ENCODE measurements at regions not wholly inside any gene's neighbourhood (a gene's known extent, or its start where the extent isn't known, plus 50 kb on each side); places are given as distances from the start of the nearest gene placed in this dataset.

DNA sequence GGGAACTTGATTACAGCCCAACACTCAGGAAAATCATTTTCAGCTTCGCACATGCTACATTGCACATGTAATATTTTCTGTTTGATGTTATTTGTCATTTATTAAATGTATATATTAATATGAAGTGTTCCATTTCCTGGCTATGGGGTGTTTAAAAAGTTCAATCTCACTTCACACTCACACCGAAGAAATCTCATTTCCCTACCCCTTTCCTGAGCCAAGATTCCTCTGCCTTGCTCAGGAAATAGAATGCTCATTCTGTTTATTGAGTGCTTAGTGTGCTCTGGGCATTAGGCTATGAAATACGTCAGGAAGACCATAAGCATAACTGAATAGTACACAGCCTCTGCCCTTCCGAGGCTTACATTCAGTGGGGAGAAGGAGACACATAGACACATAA is 331.9 kb upstream of the TSHZ3 start:
- Histone ChIP-seq H3K9me3 (ENCODE audit: control insufficient read depth in 4 of 4, low read length in 3 of 4) (no peaks in the 10 kb centered on the region), H3K27ac (ENCODE audit: low read depth in 1 of 2, low read length in 2 of 2) (no peak overlapping the region), H3K4me3 (ENCODE audit: low read depth in 1 of 3, low read length in 3 of 3) (no peak overlapping the region), H3K36me3 (ENCODE audit: control insufficient read depth in 4 of 4, insufficient read depth in 3 of 4, low read depth in 1 of 4, low read length in 3 of 4) (no peaks in the 10 kb centered on the region), H3K4me1 (ENCODE audit: control insufficient read depth in 4 of 4, insufficient read depth in 4 of 4, low read length in 3 of 4) (no peaks in the 10 kb centered on the region), H3K27me3 (ENCODE audit: control insufficient read depth in 4 of 4, insufficient read depth in 4 of 4, low read length in 3 of 4) (peaks cover 0 to 5% (median 0%) of the 10 kb centered on the region in 4 donors), H3K9ac (ENCODE audit: low read depth in 1 of 2, low read length in 2 of 2) (no peak overlapping the region)
- DNase-seq (ENCODE audit: low spot score) = no peak
- WGBS = 62% methylated on average over 4 of the region's 4 CpGs
- no peak for TF ChIP-seq GABPA (IDR thresholded peaks at IDR 0.05 in 1 of 2, conservative IDR thresholded peaks at IDR 0.05 in 1 of 2)
- TF ChIP-seq SP1 (IDR thresholded peaks at IDR 0.05) = no peak
- TF ChIP-seq YY1 (IDR thresholded peaks at IDR 0.05) = no peak
- no peak for TF ChIP-seq JUND (IDR thresholded peaks at IDR 0.05)
- TF ChIP-seq HNF4A (conservative IDR thresholded peaks at IDR 0.05) = no peak

DNA sequence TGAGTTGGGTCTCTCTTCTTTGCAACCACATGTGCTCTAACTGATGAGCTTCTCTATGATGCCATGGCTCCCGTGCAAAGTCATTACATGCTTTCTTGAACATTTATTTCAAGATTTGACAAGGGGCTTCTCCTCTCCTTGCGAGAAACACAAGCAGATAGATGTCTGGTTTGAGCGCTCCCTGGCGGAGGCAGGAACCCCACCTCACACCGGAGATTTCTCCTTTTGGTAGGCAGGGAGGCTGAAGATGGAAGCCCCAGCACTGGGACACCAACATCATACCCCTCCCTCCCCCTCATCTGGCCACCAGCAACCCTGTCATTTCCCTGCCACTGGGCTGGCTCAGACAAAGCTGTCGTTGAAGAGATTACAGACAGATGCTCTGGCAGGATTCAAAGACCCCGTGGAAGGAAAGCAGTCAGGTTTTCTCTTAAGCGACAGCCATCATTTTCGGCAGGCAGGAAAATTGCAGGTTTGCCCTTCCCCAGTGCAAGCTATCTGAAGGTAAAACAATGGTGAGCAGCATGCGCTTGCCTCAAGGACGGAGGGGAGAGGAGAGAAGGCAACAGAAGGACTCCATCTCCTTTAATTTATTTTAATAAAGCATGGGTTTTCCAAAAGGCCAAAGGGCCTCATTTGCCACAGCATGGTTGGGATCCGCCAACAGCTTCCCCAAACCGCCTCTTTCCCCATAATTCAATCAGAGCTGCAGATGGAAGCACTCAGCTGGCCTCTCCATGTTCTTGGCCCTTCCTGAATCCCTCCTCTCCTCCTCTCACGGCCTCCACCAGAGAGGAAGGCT is 344.1 kb upstream of the TSHZ3 start:
- no peak for DNase-seq (ENCODE audit: low spot score)
- TF ChIP-seq TAF1 (conservative IDR thresholded peaks at IDR 0.05) (no peak), JUND (IDR thresholded peaks at IDR 0.05) (no peak), HNF4A (conservative IDR thresholded peaks at IDR 0.05) (no peak), SP1 (IDR thresholded peaks at IDR 0.05) (no peak), FOXA2 (IDR thresholded peaks at IDR 0.05) (no peak), FOXA1 (IDR thresholded peaks at IDR 0.05) (no peak), RAD21 (IDR thresholded peaks at IDR 0.05) (no peak), NR2F2 (IDR thresholded peaks at IDR 0.05) (no peak), YY1 (IDR thresholded peaks at IDR 0.05) (no peak)
- TF ChIP-seq, protein P1, sequence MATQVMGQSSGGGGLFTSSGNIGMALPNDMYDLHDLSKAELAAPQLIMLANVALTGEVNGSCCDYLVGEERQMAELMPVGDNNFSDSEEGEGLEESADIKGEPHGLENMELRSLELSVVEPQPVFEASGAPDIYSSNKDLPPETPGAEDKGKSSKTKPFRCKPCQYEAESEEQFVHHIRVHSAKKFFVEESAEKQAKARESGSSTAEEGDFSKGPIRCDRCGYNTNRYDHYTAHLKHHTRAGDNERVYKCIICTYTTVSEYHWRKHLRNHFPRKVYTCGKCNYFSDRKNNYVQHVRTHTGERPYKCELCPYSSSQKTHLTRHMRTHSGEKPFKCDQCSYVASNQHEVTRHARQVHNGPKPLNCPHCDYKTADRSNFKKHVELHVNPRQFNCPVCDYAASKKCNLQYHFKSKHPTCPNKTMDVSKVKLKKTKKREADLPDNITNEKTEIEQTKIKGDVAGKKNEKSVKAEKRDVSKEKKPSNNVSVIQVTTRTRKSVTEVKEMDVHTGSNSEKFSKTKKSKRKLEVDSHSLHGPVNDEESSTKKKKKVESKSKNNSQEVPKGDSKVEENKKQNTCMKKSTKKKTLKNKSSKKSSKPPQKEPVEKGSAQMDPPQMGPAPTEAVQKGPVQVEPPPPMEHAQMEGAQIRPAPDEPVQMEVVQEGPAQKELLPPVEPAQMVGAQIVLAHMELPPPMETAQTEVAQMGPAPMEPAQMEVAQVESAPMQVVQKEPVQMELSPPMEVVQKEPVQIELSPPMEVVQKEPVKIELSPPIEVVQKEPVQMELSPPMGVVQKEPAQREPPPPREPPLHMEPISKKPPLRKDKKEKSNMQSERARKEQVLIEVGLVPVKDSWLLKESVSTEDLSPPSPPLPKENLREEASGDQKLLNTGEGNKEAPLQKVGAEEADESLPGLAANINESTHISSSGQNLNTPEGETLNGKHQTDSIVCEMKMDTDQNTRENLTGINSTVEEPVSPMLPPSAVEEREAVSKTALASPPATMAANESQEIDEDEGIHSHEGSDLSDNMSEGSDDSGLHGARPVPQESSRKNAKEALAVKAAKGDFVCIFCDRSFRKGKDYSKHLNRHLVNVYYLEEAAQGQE (IDR thresholded peaks at IDR 0.05) = no peak
- TF ChIP-seq, protein P2, sequence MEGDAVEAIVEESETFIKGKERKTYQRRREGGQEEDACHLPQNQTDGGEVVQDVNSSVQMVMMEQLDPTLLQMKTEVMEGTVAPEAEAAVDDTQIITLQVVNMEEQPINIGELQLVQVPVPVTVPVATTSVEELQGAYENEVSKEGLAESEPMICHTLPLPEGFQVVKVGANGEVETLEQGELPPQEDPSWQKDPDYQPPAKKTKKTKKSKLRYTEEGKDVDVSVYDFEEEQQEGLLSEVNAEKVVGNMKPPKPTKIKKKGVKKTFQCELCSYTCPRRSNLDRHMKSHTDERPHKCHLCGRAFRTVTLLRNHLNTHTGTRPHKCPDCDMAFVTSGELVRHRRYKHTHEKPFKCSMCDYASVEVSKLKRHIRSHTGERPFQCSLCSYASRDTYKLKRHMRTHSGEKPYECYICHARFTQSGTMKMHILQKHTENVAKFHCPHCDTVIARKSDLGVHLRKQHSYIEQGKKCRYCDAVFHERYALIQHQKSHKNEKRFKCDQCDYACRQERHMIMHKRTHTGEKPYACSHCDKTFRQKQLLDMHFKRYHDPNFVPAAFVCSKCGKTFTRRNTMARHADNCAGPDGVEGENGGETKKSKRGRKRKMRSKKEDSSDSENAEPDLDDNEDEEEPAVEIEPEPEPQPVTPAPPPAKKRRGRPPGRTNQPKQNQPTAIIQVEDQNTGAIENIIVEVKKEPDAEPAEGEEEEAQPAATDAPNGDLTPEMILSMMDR (IDR thresholded peaks at IDR 0.05; ENCODE audit: low read depth, low read length, missing input control) = no peak
- whole genome bisulfite sequencing = 80% methylated on average over 14 of the region's 14 CpGs
- Histone ChIP-seq H3K4me1 (ENCODE audit: control insufficient read depth in 4 of 4, insufficient read depth in 4 of 4, low read length in 3 of 4) (no peaks in the 10 kb centered on the region), H3K27me3 (ENCODE audit: control insufficient read depth in 4 of 4, insufficient read depth in 4 of 4, low read length in 3 of 4) (peaks cover 0 to 2% (median 0%) of the 10 kb centered on the region in 4 donors), H3K9ac (ENCODE audit: low read depth in 1 of 2, low read length in 2 of 2) (no peak overlapping the region), H3K9me3 (ENCODE audit: control insufficient read depth in 4 of 4, low read length in 3 of 4) (peaks cover 0 to 2% (median 0%) of the 10 kb centered on the region in 4 donors), H3K27ac (ENCODE audit: low read depth in 1 of 2, low read length in 2 of 2) (no peak overlapping the region), H3K4me3 (ENCODE audit: low read depth in 1 of 3, low read length in 3 of 3) (no peak overlapping the region), H3K36me3 (ENCODE audit: control insufficient read depth in 4 of 4, insufficient read depth in 3 of 4, low read depth in 1 of 4, low read length in 3 of 4) (no peaks in the 10 kb centered on the region)

DNA sequence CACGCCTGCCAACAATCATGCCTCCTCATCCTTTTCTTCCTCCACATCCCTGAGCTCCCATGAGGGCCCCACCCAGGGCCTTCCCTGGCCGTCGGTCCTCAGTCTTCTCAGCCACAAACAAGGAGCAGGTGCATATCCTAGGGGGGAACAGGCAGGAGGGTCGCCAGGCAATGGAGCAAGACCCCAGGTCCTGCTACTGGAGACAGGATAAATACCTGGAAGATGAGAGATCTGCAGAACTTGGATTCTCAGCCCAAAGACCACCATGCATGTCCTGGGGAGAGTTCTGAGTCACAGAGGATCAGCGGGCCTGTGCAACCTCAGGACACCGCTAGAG is 344.7 kb upstream of the TSHZ3 start:
- Histone ChIP-seq H3K4me1 (ENCODE audit: control insufficient read depth in 4 of 4, insufficient read depth in 4 of 4, low read length in 3 of 4) (no peaks in the 10 kb centered on the region), H3K36me3 (ENCODE audit: control insufficient read depth in 4 of 4, insufficient read depth in 3 of 4, low read depth in 1 of 4, low read length in 3 of 4) (no peaks in the 10 kb centered on the region), H3K4me3 (ENCODE audit: low read depth in 1 of 3, low read length in 3 of 3) (no peak overlapping the region), H3K27me3 (ENCODE audit: control insufficient read depth in 4 of 4, insufficient read depth in 4 of 4, low read length in 3 of 4) (peaks cover 0 to 2% (median 0%) of the 10 kb centered on the region in 4 donors), H3K9me3 (ENCODE audit: control insufficient read depth in 4 of 4, low read length in 3 of 4) (peaks cover 0 to 2% (median 0%) of the 10 kb centered on the region in 4 donors), H3K9ac (ENCODE audit: low read depth in 1 of 2, low read length in 2 of 2) (no peak overlapping the region), H3K27ac (ENCODE audit: low read depth in 1 of 2, low read length in 2 of 2) (no peak overlapping the region)
- 80% methylated on average over 6 of the region's 6 CpGs for WGBS
- DNase-seq (ENCODE audit: low spot score) = no peak
- TF ChIP-seq HNF4A (conservative IDR thresholded peaks at IDR 0.05) (no peak), FOXA1 (IDR thresholded peaks at IDR 0.05) (no peak), HNF4G (IDR thresholded peaks at IDR 0.05) (no peak), RAD21 (IDR thresholded peaks at IDR 0.05) (no peak)
- TF ChIP-seq, protein P3, sequence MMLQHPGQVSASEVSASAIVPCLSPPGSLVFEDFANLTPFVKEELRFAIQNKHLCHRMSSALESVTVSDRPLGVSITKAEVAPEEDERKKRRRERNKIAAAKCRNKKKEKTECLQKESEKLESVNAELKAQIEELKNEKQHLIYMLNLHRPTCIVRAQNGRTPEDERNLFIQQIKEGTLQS (IDR thresholded peaks at IDR 0.05) = no peak
- TF ChIP-seq, protein P4, sequence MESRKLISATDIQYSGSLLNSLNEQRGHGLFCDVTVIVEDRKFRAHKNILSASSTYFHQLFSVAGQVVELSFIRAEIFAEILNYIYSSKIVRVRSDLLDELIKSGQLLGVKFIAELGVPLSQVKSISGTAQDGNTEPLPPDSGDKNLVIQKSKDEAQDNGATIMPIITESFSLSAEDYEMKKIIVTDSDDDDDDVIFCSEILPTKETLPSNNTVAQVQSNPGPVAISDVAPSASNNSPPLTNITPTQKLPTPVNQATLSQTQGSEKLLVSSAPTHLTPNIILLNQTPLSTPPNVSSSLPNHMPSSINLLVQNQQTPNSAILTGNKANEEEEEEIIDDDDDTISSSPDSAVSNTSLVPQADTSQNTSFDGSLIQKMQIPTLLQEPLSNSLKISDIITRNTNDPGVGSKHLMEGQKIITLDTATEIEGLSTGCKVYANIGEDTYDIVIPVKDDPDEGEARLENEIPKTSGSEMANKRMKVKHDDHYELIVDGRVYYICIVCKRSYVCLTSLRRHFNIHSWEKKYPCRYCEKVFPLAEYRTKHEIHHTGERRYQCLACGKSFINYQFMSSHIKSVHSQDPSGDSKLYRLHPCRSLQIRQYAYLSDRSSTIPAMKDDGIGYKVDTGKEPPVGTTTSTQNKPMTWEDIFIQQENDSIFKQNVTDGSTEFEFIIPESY (IDR thresholded peaks at IDR 0.05) = no peak
